GM12878 (cell line): ENCODE measurements at regions not wholly inside any gene's neighbourhood (a gene's known extent, or its start where the extent isn't known, plus 50 kb on each side); places are given as distances from the start of the nearest gene placed in this dataset.

Experiments
- ATAC-seq: fragments of 200-7000 bp; cut with Tn5 transposase; 3 replicates; pipeline ENCODE4 v1.9.1; 2020; ENCODE audit warnings: mild to moderate bottlenecking, moderate library complexity
- BruUV-seq: library from RNA; stranded (reverse); fragments of 400-500 nt; replicated peaks from 2 replicates; lab custom pipeline; 2021; lab: Mats Ljungman, UMichigan
- CTCF ChIA-PET: fragments of 300-600 bp; sonication (Branson Sonifier 250); formaldehyde crosslinking; extraction: SDS; loops from one replicate; lab custom pipeline; 2021; ENCODE audit warnings: inconsistent platforms; lab: Yijun Ruan, JAX
- POLR2A ChIA-PET: fragments of 350-600 bp; formaldehyde crosslinking; extraction: SDS; loops from one replicate; lab custom pipeline; 2021; ENCODE audit warnings: inconsistent platforms; lab: Charles Lee
- RAD21 ChIA-PET: fragments of 300-600 bp; sonication (Branson Sonifier 250); formaldehyde crosslinking; loops from one replicate; lab custom pipeline; 2023; ENCODE audit warnings: antibody characterized with exemption; ENCODE audit not compliant: unreplicated experiment; lab: Charles Lee
- SMC1A ChIA-PET: fragments of 300-600 bp; sonication (Branson Sonifier 250); formaldehyde crosslinking; loops from one replicate; lab custom pipeline; 2023; ENCODE audit not compliant: unreplicated experiment, uncharacterized antibody; lab: Charles Lee
- DNase-seq: peaks from one replicate; pipeline ENCODE4 v3.0.0-alpha.2; 2011; ENCODE audit warnings: low read depth, low spot score
- FAIRE-seq: peaks from 3 replicates; lab custom pipeline; 2011; peaks lifted over from hg19 to GRCh38; lab: Jason Lieb, UNC
- H2AFZ ChIP-seq: 2 replicates; pipeline ENCODE4 v1.6.0; 2011; ENCODE audit warnings: low read depth, low read length, control low read depth; ENCODE audit not compliant: control insufficient read depth
- H3K27ac ChIP-seq: 2 replicates; pipeline ENCODE4 v1.5.1; 2011; ENCODE audit warnings: control low read depth; ENCODE audit not compliant: control insufficient read depth, insufficient read depth
- H3K27me3 ChIP-seq, 2 experiments: replicated peaks in 1 of 2; 2 replicates each; pipeline versions ENCODE4 v1.6.0 to v1.6.1; 2011; ENCODE audit warnings: low read length in 1 of 2; ENCODE audit not compliant: control insufficient read depth in 2 of 2, insufficient read depth in 2 of 2
- H3K36me3 ChIP-seq, 2 experiments: 2 replicates each; pipeline ENCODE4 v1.5.1; 2011; ENCODE audit warnings: low read length in 1 of 2; ENCODE audit not compliant: control insufficient read depth in 2 of 2, insufficient read depth in 2 of 2
- H3K4me1 ChIP-seq: 2 replicates; pipeline ENCODE4 v1.6.1; 2011; ENCODE audit warnings: mild to moderate bottlenecking, low read length, moderate library complexity, mixed read lengths; ENCODE audit not compliant: control insufficient read depth, insufficient read depth
- H3K4me2 ChIP-seq: 2 replicates; pipeline ENCODE4 v1.6.0; 2011; ENCODE audit warnings: control low read depth; ENCODE audit not compliant: control insufficient read depth, insufficient read depth
- H3K4me3 ChIP-seq: fragments of 200-600 bp; sonication (generic); 2 replicates; pipeline ENCODE4 v1.5.1; 2016
- H3K79me2 ChIP-seq: 2 replicates; pipeline ENCODE4 v1.6.0; 2011; ENCODE audit warnings: low read length; ENCODE audit not compliant: control insufficient read depth, insufficient read depth
- H3K9ac ChIP-seq: 2 replicates; pipeline ENCODE4 v1.8.0; 2011; ENCODE audit warnings: low read length, control low read depth, mixed read lengths; ENCODE audit not compliant: control insufficient read depth, insufficient read depth
- H3K9me3 ChIP-seq: replicated peaks from 3 replicates; pipeline ENCODE4 v1.5.1; 2011; ENCODE audit warnings: mild to moderate bottlenecking, low read length; ENCODE audit not compliant: control insufficient read depth, insufficient read depth
- H4K20me1 ChIP-seq: 2 replicates; pipeline ENCODE4 v1.6.0; 2011; ENCODE audit not compliant: control insufficient read depth, insufficient read depth
- CEBPB ChIP-seq, 2 experiments: fragments of 150-350 bp in 1 of 2; IDR thresholded peaks; 2 replicates each; pipeline ENCODE4 v1.6.1; 2012 to 2014; ENCODE audit warnings: low read depth in 2 of 2, low read length in 2 of 2, borderline replicate concordance in 1 of 2, inconsistent platforms in 1 of 2
- ELK1 ChIP-seq: IDR thresholded peaks from 2 replicates; pipeline ENCODE4 v1.6.1; 2012; ENCODE audit warnings: low read depth, low read length, improper control_type of control experiment
- FOXM1 ChIP-seq: IDR thresholded peaks from 2 replicates; pipeline ENCODE4 v1.6.1; 2012; ENCODE audit warnings: low read depth, mild to moderate bottlenecking, inconsistent platforms, low read length, moderate library complexity
- HCFC1 ChIP-seq: fragments of 150-350 bp; IDR thresholded peaks from 2 replicates; pipeline ENCODE4 v1.6.1; 2014; ENCODE audit warnings: low read length
- LARP7 ChIP-seq: fragments of 450-650 bp; IDR thresholded peaks from 2 replicates; pipeline ENCODE4 v1.6.1; 2017; ENCODE audit warnings: mild to moderate bottlenecking
- MEF2B ChIP-seq: fragments of 450-650 bp; IDR thresholded peaks from 2 replicates; pipeline ENCODE4 v1.6.1; 2018; ENCODE audit warnings: mild to moderate bottlenecking, moderate library complexity; ENCODE audit not compliant: partially characterized antibody, poor library complexity, severe bottlenecking
- NBN ChIP-seq: fragments of 450-650 bp; IDR thresholded peaks from 2 replicates; pipeline ENCODE4 v1.6.1; 2016
- NFIC ChIP-seq: IDR thresholded peaks from 2 replicates; pipeline ENCODE4 v1.6.1; 2012; ENCODE audit warnings: low read depth, mild to moderate bottlenecking, inconsistent platforms, low read length, moderate library complexity
- NFXL1 ChIP-seq: fragments of 450-650 bp; IDR thresholded peaks from 2 replicates; pipeline ENCODE4 v1.6.1; 2017; ENCODE audit warnings: antibody characterized with exemption, mild to moderate bottlenecking, borderline replicate concordance
- PAX8 ChIP-seq: fragments of 450-650 bp; IDR thresholded peaks from 2 replicates; pipeline ENCODE4 v1.6.1; 2017; ENCODE audit warnings: mild to moderate bottlenecking, moderate library complexity
- POU2F2 ChIP-seq: IDR thresholded peaks from 3 replicates; pipeline ENCODE4 v1.6.1; 2011; ENCODE audit warnings: low read depth, mild to moderate bottlenecking, low read length, borderline replicate concordance
- RAD21 ChIP-seq: IDR thresholded peaks from 2 replicates; pipeline ENCODE4 v1.6.1; 2011; ENCODE audit warnings: mild to moderate bottlenecking, low read depth, low read length, moderate library complexity; ENCODE audit not compliant: insufficient read depth
- SIN3A ChIP-seq: IDR thresholded peaks from 2 replicates; pipeline ENCODE4 v1.6.1; 2012; ENCODE audit warnings: low read depth, low read length, improper control_type of control experiment
- TAF1 ChIP-seq: IDR thresholded peaks from 2 replicates; pipeline ENCODE4 v1.6.1; 2011; ENCODE audit warnings: mild to moderate bottlenecking, low read depth, low read length, borderline replicate concordance
- ZSCAN29 ChIP-seq: fragments of 450-650 bp; IDR thresholded peaks from 2 replicates; pipeline ENCODE4 v1.6.1; 2017; ENCODE audit warnings: mild to moderate bottlenecking, moderate library complexity
- WGBS: methylation state at CpG from one replicate; pipeline ENCODE4 v1.1.6; 2016; ENCODE audit warnings: low lambda C conversion rate; ENCODE audit not compliant: insufficient replicate concordance, insufficient coverage; ENCODE audit errors: missing lambda C conversion rate; 5-methylcytosine and 5-hydroxymethylcytosine counted together
- in situ Hi-C: fragments of 300-500 bp; cut with MboI; formaldehyde crosslinking; loops from 9 replicates; pipeline ENCODE4 v1.14.3; 2018; ENCODE audit warnings: mixed read lengths
- intact Hi-C: fragments of 100-400 bp; cut with micrococcal nuclease; formaldehyde crosslinking; loops from one replicate; pipeline ENCODE4 v1.14.2; 2022; ENCODE audit not compliant: unreplicated experiment
- TF ChIP-seq, protein P1 (sequence below): fragments of 450-650 bp; IDR thresholded peaks from 2 replicates; pipeline ENCODE4 v1.6.1; 2017; ENCODE audit warnings: borderline replicate concordance

DNA sequence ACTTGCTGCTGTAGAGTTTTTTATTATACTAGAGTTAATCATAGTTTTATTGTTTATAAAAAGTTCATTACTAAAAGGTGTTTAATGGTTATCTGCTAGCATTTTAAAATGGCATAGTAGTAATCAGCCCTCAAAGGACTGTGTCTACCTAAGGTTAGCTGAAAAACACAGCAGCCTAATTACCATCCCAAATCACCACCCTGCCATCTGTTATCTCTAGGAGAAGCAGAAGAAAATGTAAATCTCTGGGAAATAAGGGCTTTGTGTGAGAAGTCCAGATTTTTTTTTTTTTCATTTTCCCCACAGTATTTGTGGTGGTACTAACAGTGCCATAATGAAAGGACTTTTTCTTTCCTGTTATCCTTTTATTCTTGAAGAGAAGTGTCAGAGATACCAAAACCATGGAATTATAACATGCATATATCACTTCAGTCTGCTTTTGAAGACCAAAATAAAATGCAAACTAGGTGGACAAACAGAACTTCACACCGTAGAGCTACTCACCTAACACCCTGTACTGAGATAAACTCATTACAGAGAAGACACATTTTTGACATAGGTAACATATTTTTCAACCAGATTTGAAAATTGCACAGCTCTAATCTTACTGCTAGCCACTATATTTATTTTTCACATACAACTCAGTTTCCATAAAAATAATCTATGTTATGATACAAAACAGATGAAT is 876.2 kb downstream of the C12orf50 start:
- ChIA-PET RAD21 (no interaction called here), CTCF (no interaction called here), SMC1A (no interaction called here), POLR2A (no interaction called here)
- no peak overlapping the region for H3K9ac ChIP-seq
- no peak overlapping the region for H3K4me2 ChIP-seq
- H3K4me1 ChIP-seq = no peaks in the 10 kb centered on the region
- no TSS peak for BruUV-seq
- no peak overlapping the region for H3K27ac ChIP-seq
- H3K4me3 ChIP-seq = no peak overlapping the region
- in situ Hi-C loops = no loop called here
- no peak for FAIRE-seq
- H2AFZ ChIP-seq = no peak overlapping the region
- TF ChIP-seq FOXM1 (no peak), MEF2B (no peak), ELK1 (no peak), HCFC1 (no peak), NFXL1 (no peak), LARP7 (no peak), TAF1 (no peak), PAX8 (no peak), NBN (no peak), ZSCAN29 (no peak), POU2F2 (no peak), CEBPB (IDR thresholded peaks at IDR 0.05; ENCODE audit: borderline replicate concordance in 1 of 2, low read depth in 2 of 2, low read length in 2 of 2) (no peak), SIN3A (no peak), RAD21 (no peak), NFIC (no peak)
- TF ChIP-seq, protein P1, sequence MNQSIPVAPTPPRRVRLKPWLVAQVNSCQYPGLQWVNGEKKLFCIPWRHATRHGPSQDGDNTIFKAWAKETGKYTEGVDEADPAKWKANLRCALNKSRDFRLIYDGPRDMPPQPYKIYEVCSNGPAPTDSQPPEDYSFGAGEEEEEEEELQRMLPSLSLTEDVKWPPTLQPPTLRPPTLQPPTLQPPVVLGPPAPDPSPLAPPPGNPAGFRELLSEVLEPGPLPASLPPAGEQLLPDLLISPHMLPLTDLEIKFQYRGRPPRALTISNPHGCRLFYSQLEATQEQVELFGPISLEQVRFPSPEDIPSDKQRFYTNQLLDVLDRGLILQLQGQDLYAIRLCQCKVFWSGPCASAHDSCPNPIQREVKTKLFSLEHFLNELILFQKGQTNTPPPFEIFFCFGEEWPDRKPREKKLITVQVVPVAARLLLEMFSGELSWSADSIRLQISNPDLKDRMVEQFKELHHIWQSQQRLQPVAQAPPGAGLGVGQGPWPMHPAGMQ = no peak
- no peaks in the 10 kb centered on the region for H3K27me3 ChIP-seq
- intact Hi-C loops = no loop called here
- WGBS = 39% methylated on average over 1 of the region's 1 CpG
- no peaks in the 10 kb centered on the region for H3K36me3 ChIP-seq
- no peaks in the 10 kb centered on the region for H3K79me2 ChIP-seq
- H4K20me1 ChIP-seq = no peaks in the 10 kb centered on the region
- no peak for DNase-seq
- ATAC-seq = no peak
- no peaks in the 10 kb centered on the region; the same call in 2 of the 3 replicates for H3K9me3 ChIP-seq
